HFFc6 (cell line): ENCODE measurements at regions not wholly inside any gene's neighbourhood (a gene's known extent, or its start where the extent isn't known, plus 50 kb on each side); places are given as distances from the start of the nearest gene placed in this dataset.

Experiments used
- DNase-seq: peaks from one replicate; pipeline ENCODE4 v3.0.0-alpha.2; 2018
- H3K27ac Mint-ChIP-seq: 2 replicates; pipeline ENCODE4 v1.8.0; 2020; ENCODE audit warnings: mild to moderate bottlenecking, mixed read lengths
- H3K27me3 Mint-ChIP-seq: 2 replicates; pipeline ENCODE4 v1.8.0; 2021; ENCODE audit warnings: mild to moderate bottlenecking, moderate library complexity, mixed read lengths; ENCODE audit not compliant: insufficient read depth
- H3K36me3 Mint-ChIP-seq: 2 replicates; pipeline ENCODE4 v1.8.0; 2021; ENCODE audit warnings: low read depth, mixed read lengths
- H3K4me1 Mint-ChIP-seq: 2 replicates; pipeline ENCODE4 v1.8.0; 2020; ENCODE audit warnings: low read depth, mixed read lengths
- H3K4me3 Mint-ChIP-seq: 2 replicates; pipeline ENCODE4 v1.8.0; 2020; ENCODE audit warnings: mild to moderate bottlenecking, moderate library complexity, mixed read lengths
- H3K9me3 Mint-ChIP-seq: 2 replicates; pipeline ENCODE4 v1.8.0; 2020; ENCODE audit warnings: mild to moderate bottlenecking, mixed read lengths
- TF ChIP-seq, protein P1 (sequence below): fragments of 200-600 bp; sonication (generic); IDR thresholded peaks from 2 replicates; pipeline ENCODE4 v1.5.0; 2021; ENCODE audit warnings: antibody characterized with exemption, mild to moderate bottlenecking

GRCh38 chrX:109927663-109928273 is 75.1 kb upstream of the TMEM164 start:
- Mint-ChIP-seq H3K27me3 (peaks cover 1% of the 10 kb centered on the region; the same call in 1 of the 2 replicates), H3K9me3 (no peaks in the 10 kb centered on the region), H3K4me1 (no peaks in the 10 kb centered on the region), H3K36me3 (no peaks in the 10 kb centered on the region), H3K4me3 (no peak overlapping the region), H3K27ac (no peak overlapping the region)
- DNase-seq: no peak
- TF ChIP-seq, protein P1, sequence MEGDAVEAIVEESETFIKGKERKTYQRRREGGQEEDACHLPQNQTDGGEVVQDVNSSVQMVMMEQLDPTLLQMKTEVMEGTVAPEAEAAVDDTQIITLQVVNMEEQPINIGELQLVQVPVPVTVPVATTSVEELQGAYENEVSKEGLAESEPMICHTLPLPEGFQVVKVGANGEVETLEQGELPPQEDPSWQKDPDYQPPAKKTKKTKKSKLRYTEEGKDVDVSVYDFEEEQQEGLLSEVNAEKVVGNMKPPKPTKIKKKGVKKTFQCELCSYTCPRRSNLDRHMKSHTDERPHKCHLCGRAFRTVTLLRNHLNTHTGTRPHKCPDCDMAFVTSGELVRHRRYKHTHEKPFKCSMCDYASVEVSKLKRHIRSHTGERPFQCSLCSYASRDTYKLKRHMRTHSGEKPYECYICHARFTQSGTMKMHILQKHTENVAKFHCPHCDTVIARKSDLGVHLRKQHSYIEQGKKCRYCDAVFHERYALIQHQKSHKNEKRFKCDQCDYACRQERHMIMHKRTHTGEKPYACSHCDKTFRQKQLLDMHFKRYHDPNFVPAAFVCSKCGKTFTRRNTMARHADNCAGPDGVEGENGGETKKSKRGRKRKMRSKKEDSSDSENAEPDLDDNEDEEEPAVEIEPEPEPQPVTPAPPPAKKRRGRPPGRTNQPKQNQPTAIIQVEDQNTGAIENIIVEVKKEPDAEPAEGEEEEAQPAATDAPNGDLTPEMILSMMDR: no peak

GRCh38 chrX:109928596-109929335 is 74.1 kb upstream of the TMEM164 start:
- peaks cover 2% of the 10 kb centered on the region for H3K4me1 Mint-ChIP-seq
- TF ChIP-seq, protein P1: no peak

DNA sequence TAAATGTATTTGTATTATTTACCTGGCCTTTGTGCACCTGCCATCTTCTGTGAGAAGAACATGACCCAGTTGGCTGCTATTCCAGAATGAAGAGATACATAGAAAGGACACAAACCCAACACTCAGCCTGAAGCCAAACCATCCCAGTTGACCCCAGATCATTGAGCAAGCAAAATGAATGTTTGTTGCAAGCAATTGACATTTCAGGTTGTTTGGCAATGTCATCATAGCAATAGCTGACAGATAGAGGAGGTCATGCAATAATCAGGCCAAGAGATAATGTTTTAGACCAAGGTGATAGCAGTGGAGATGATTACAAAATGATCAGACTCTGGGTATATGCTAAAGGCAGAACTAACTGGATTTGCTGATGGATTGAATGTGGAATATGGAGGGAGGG is 71.2 kb upstream of the TMEM164 start:
- DNase-seq: no peak
- no peak overlapping the region for H3K4me3 Mint-ChIP-seq
- no peak overlapping the region for H3K27ac Mint-ChIP-seq
- H3K9me3 Mint-ChIP-seq: no peaks in the 10 kb centered on the region
- H3K4me1 Mint-ChIP-seq: peaks cover 20% of the 10 kb centered on the region
- H3K36me3 Mint-ChIP-seq: no peaks in the 10 kb centered on the region
- H3K27me3 Mint-ChIP-seq: peaks cover 1% of the 10 kb centered on the region; the same call in 1 of the 2 replicates
- TF ChIP-seq, protein P1: no peak

More at GRCh38 chrX:109928596-109929335, 74.1 kb upstream of the TMEM164 start:
- no peaks in the 10 kb centered on the region for H3K9me3 Mint-ChIP-seq
- peaks cover 1% of the 10 kb centered on the region; the same call in 1 of the 2 replicates for H3K27me3 Mint-ChIP-seq
- no peak for DNase-seq
- H3K4me3 Mint-ChIP-seq: no peak overlapping the region
- H3K27ac Mint-ChIP-seq: no peak overlapping the region
- H3K36me3 Mint-ChIP-seq: no peaks in the 10 kb centered on the region

DNA sequence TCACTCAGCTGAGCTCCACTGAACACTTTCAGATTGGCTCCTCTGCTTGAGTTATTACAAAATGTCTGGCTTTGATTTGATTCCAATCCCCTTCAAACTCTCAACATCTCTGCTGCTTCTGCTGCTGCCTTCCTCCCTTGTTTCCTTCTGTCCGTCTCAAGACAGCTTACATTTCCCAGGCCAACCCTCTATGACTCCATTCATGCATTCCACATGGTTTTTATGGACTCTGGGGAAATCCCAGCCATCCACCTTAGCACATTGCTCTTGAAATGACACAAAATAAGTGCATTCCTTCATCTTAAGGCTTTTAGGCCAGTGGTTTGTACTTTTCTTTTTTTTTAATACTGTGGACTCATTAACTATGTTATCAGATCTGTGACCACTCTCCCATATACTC is 68.5 kb upstream of the TMEM164 start:
- no peaks in the 10 kb centered on the region; the same call in 1 of the 2 replicates for H3K27me3 Mint-ChIP-seq
- peak; percentile 31 for DNase-seq
- H3K27ac Mint-ChIP-seq: peak overlapping the region; percentile 30; the same call in 1 of the 2 replicates
- TF ChIP-seq, protein P1: no peak
- peaks cover 21% of the 10 kb centered on the region for H3K4me1 Mint-ChIP-seq
- H3K9me3 Mint-ChIP-seq: no peaks in the 10 kb centered on the region
- H3K36me3 Mint-ChIP-seq: no peaks in the 10 kb centered on the region
- no peak overlapping the region for H3K4me3 Mint-ChIP-seq

- TF ChIP-seq, protein P1: no peak
- no peak overlapping the region for H3K27ac Mint-ChIP-seq
- H3K4me3 Mint-ChIP-seq: no peak overlapping the region
- H3K9me3 Mint-ChIP-seq: no peaks in the 10 kb centered on the region
- peaks cover 21% of the 10 kb centered on the region for H3K4me1 Mint-ChIP-seq
- no peaks in the 10 kb centered on the region; the same call in 1 of the 2 replicates for H3K27me3 Mint-ChIP-seq
- DNase-seq: no peak
- no peaks in the 10 kb centered on the region for H3K36me3 Mint-ChIP-seq
These were observed 68.0 kb upstream of the TMEM164 start for GRCh38 chrX:109934935-109935334.
